Activated T-helper 1 cell treated with Interleukin-2 at 50 U/mL for 16 hours (primary cell): ENCODE measurements at regions not wholly inside any gene's neighbourhood (a gene's known extent, or its start where the extent isn't known, plus 50 kb on each side); places are given as distances from the start of the nearest gene placed in this dataset.
"Not testable (repeated sequence)": the region's sequence is repeated elsewhere in the genome, so short reads cannot be mapped to it uniquely, and the experiment has no call there.

ENCODE experiments used
- DNase-seq: peaks from one replicate; pipeline ENCODE4 v3.0.0-alpha.2; 2020; ENCODE audit warnings: low read depth

GRCh38 chr3:66934041-66934440 lies 64.1 kb upstream of the KBTBD8 start:
- no peak for DNase-seq

- no peak for DNase-seq
Observed at GRCh38 chr3:66934725-66935124, 63.4 kb upstream of the KBTBD8 start.

DNA sequence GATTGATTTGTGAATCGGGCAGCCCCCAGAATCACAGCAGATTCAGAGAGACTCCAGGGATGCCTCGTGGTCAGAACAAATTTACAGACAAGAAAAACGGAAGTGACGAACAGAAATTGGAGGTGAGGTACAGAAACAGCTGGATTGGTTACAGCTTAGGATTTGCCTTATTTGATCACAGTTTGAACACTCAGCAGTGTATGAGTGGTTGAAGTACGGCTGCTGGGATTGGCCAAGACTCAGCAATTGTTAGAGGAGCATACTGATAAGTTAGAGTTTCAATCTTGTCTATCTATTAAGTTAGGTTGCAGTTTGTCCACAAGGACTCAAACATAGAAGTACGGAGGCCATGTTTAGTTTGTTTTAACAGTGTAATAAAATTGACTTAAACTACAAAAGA lies 61.1 kb upstream of the KBTBD8 start:
- DNase-seq: not testable (repeated sequence)

- no peak for DNase-seq
Observed at GRCh38 chr3:66938338-66938963, 59.7 kb upstream of the KBTBD8 start.

DNA sequence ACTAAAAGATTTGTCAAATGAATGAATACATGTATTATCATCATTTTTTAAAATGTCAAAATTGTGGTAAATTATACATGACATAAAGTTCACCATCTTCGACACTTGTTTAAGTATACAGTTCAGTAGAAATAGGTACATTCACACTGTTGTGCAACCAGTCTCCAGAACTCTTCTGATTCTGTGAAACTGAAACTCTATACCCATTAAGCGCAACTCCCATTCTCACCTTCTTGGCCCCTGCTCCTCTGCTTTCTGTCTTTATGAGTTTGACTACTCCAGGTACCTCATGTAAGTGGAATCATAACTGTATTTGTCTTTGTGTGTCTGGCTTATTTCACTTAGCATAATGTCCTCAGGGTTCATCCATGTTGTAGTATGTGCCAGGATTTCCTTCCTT lies 50.1 kb upstream of the KBTBD8 start:
- DNase-seq: no peak
